ENCODE measurements at regions not wholly inside any gene's neighbourhood (a gene's known extent, or its start where the extent isn't known, plus 50 kb on each side); places are given as distances from the start of the nearest gene placed in this dataset.

GRCh38 chr18:41121116-41121826, 833.8 kb upstream of the PIK3C3 start:
- TF ChIP-seq POLR2A (IDR thresholded peaks at IDR 0.05): no peak
- no peak for TF ChIP-seq CTCF (IDR thresholded peaks at IDR 0.05)
